ENCODE measurements at regions not wholly inside any gene's neighbourhood (a gene's known extent, or its start where the extent isn't known, plus 50 kb on each side); places are given as distances from the start of the nearest gene placed in this dataset.

DNA sequence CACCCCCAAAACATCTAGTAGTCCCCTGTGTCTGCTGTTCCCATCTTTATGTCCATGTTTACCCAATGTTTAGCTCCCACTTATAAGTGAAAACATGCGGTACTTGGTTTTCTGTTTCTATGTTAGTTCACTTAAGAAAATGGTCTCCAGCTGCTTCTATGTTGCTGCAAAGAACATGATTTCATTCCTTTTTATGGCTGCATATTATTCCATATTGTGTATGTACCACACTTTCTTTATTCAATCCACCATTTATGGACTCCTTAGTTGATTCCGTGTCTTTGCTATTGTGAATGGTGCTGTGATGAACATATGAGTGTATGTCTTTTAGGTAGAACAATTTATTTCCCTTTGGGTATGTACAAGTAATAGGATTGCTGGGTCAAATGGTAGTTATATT lies 51.2 kb downstream of the GRK7 start:
- H3K9me3 ChIP-seq, result no peaks in the 10 kb centered on the region
- H3K27me3 Mint-ChIP-seq, result peaks cover 0 to 12% of the 10 kb centered on the region in 2 donors
- no CpG with 5 or more reads among the region's 2 CpGs for WGBS (ENCODE audit: insufficient coverage)
- H3K27me3 ChIP-seq (replicated peaks in 1 of 2; ENCODE audit: control insufficient read depth in 2 of 2, extremely low read depth in 1 of 2, insufficient read depth in 2 of 2, low read length in 1 of 2), result peaks cover 0 to 3% of the 10 kb centered on the region in 2 experiments
- peaks cover 3 to 12% (median 4%) of the 10 kb centered on the region in 3 donors for H3K9me3 Mint-ChIP-seq
- CTCF ChIA-PET, result no interaction called here
- no peak overlapping the region for H3K27ac Mint-ChIP-seq
- no peak overlapping the region for H3K4me3 ChIP-seq (ENCODE audit: control insufficient read depth in 1 of 2, extremely low read depth in 1 of 2, low read length in 1 of 2)
- H3K4me3 Mint-ChIP-seq, result no peak overlapping the region
- no peaks in the 10 kb centered on the region for H3K36me3 ChIP-seq (ENCODE audit: control insufficient read depth in 2 of 2, extremely low read depth in 1 of 2, insufficient read depth in 1 of 2, low read length in 1 of 2)
- no peak for DNase-seq
- no peaks in the 10 kb centered on the region for H3K4me1 ChIP-seq (ENCODE audit: control insufficient read depth in 1 of 2, extremely low read depth in 1 of 2, insufficient read depth in 2 of 2, low read length in 2 of 2)
- no peak overlapping the region for H3K27ac ChIP-seq (ENCODE audit: low read length)
- POLR2A ChIA-PET, result no interaction called here
- no peaks in the 10 kb centered on the region for H3K4me1 Mint-ChIP-seq
- H3K36me3 Mint-ChIP-seq, result peaks cover 3% of the 10 kb centered on the region
- ATAC-seq (replicated peaks in 1 of 4), result no peak

DNA sequence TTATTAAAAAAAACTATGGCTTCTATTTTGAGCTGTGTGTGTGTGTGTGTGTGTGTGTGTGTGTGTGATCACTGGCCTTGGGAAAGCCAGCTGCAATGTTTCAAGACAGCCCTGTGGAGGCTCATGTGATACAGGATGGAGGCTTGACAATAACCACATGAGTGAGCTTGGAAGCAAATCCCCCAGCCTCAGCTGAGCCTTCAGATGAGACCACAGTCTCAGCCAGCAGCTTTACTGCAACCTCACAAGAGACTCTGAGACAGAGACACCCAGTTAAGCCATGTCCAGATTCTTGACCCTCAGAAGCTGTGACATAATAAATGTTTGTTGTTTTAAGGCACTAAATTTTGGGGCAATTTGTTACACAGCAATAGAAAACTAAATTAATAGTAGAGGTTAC lies 52.5 kb downstream of the GRK7 start:
- no peak overlapping the region for H3K4me3 ChIP-seq (ENCODE audit: control insufficient read depth in 1 of 2, extremely low read depth in 1 of 2, low read length in 1 of 2)
- H3K27me3 Mint-ChIP-seq, result peaks cover 7 to 12% of the 10 kb centered on the region in 2 donors
- no peaks in the 10 kb centered on the region for H3K9me3 ChIP-seq
- no peaks in the 10 kb centered on the region for H3K4me1 Mint-ChIP-seq
- no peaks in the 10 kb centered on the region for H3K36me3 ChIP-seq (ENCODE audit: control insufficient read depth in 2 of 2, extremely low read depth in 1 of 2, insufficient read depth in 1 of 2, low read length in 1 of 2)
- ChIA-PET POLR2A (no interaction called here), CTCF (no interaction called here)
- H3K9me3 Mint-ChIP-seq, result peaks cover 3 to 12% (median 4%) of the 10 kb centered on the region in 3 donors
- H3K27me3 ChIP-seq (replicated peaks in 1 of 2; ENCODE audit: control insufficient read depth in 2 of 2, extremely low read depth in 1 of 2, insufficient read depth in 2 of 2, low read length in 1 of 2), result peaks cover 0 to 3% of the 10 kb centered on the region in 2 experiments
- H3K4me3 Mint-ChIP-seq, result no peak overlapping the region
- no peak overlapping the region for H3K27ac Mint-ChIP-seq
- H3K36me3 Mint-ChIP-seq, result peaks cover 3% of the 10 kb centered on the region
- H3K27ac ChIP-seq (ENCODE audit: low read length), result no peak overlapping the region
- ATAC-seq (replicated peaks in 1 of 4), result no peak
- H3K4me1 ChIP-seq (ENCODE audit: control insufficient read depth in 1 of 2, extremely low read depth in 1 of 2, insufficient read depth in 2 of 2, low read length in 2 of 2), result no peaks in the 10 kb centered on the region
- DNase-seq, result no peak

DNA sequence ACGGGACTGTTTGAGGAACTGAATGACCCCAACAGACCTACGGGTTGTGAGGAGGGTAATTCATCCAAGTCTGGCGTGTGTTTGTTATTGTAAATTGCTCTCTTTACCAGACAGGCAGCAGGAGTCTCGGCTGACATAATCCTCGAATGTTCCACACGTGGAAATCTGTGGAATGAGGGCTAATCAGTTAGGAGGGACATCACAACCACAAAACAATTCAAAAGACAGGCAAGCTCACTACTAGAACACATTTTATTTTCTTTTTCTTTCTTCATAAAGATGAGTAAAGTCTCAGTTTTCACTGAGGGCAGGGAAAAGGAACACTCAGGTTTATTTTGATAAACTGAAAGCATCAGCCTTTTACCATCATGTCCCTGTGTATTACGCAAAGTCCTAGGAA lies 53.8 kb downstream of the GRK7 start:
- Mint-ChIP-seq H3K4me1 (no peaks in the 10 kb centered on the region), H3K27ac (no peak overlapping the region), H3K27me3 (peaks cover 7 to 12% of the 10 kb centered on the region in 2 donors), H3K4me3 (no peak overlapping the region), H3K9me3 (peaks cover 3 to 12% (median 4%) of the 10 kb centered on the region in 3 donors), H3K36me3 (peaks cover 3% of the 10 kb centered on the region)
- Histone ChIP-seq H3K27me3 (replicated peaks in 1 of 2; ENCODE audit: control insufficient read depth in 2 of 2, extremely low read depth in 1 of 2, insufficient read depth in 2 of 2, low read length in 1 of 2) (peaks cover 0 to 3% of the 10 kb centered on the region in 2 experiments), H3K36me3 (ENCODE audit: control insufficient read depth in 2 of 2, extremely low read depth in 1 of 2, insufficient read depth in 1 of 2, low read length in 1 of 2) (no peaks in the 10 kb centered on the region), H3K4me1 (ENCODE audit: control insufficient read depth in 1 of 2, extremely low read depth in 1 of 2, insufficient read depth in 2 of 2, low read length in 2 of 2) (no peaks in the 10 kb centered on the region), H3K4me3 (ENCODE audit: control insufficient read depth in 1 of 2, extremely low read depth in 1 of 2, low read length in 1 of 2) (no peak overlapping the region), H3K9me3 (no peaks in the 10 kb centered on the region), H3K27ac (ENCODE audit: low read length) (no peak overlapping the region)
- ChIA-PET CTCF (no interaction called here), POLR2A (interaction anchor here in 1 of 2 donors (0.7 kb wide), 1 partner anchor 226 kb away, joined by 3 read pairs; no protein-coding TSS in a partner anchor)
- ATAC-seq (replicated peaks in 1 of 4) (no peak), DNase-seq (no peak)
- 40% methylated on average over 1 of the region's 7 CpGs for WGBS (ENCODE audit: insufficient coverage)

- ChIA-PET CTCF (interaction anchor here in 1 of 2 donors (0.5 kb wide), 1 partner anchor 15 kb away, joined by 3 read pairs; no protein-coding TSS in a partner anchor), POLR2A (no interaction called here)
- no peaks in the 10 kb centered on the region for H3K4me1 ChIP-seq (ENCODE audit: control insufficient read depth in 1 of 2, extremely low read depth in 1 of 2, insufficient read depth in 2 of 2, low read length in 2 of 2)
- no peaks in the 10 kb centered on the region for H3K36me3 ChIP-seq (ENCODE audit: control insufficient read depth in 2 of 2, extremely low read depth in 1 of 2, insufficient read depth in 1 of 2, low read length in 1 of 2)
- H3K4me3 ChIP-seq (ENCODE audit: control insufficient read depth in 1 of 2, extremely low read depth in 1 of 2, low read length in 1 of 2), result no peak overlapping the region
- no peak overlapping the region for H3K27ac Mint-ChIP-seq
- H3K9me3 ChIP-seq, result no peaks in the 10 kb centered on the region
- DNase-seq (no peak), ATAC-seq (replicated peaks in 1 of 4) (no peak)
- WGBS (ENCODE audit: insufficient coverage), result no CpG with 5 or more reads among the region's 7 CpGs
- H3K27me3 ChIP-seq (replicated peaks in 1 of 2; ENCODE audit: control insufficient read depth in 2 of 2, extremely low read depth in 1 of 2, insufficient read depth in 2 of 2, low read length in 1 of 2), result peaks cover 0 to 7% of the 10 kb centered on the region in 2 experiments
- H3K9me3 Mint-ChIP-seq, result no peaks in the 10 kb centered on the region
- H3K27ac ChIP-seq (ENCODE audit: low read length), result no peak overlapping the region
- H3K27me3 Mint-ChIP-seq, result no peaks in the 10 kb centered on the region
- no peaks in the 10 kb centered on the region for H3K4me1 Mint-ChIP-seq
- H3K4me3 Mint-ChIP-seq, result no peak overlapping the region
- H3K36me3 Mint-ChIP-seq, result no peaks in the 10 kb centered on the region
These were observed 51.0 kb upstream of the ATP1B3 start for GRCh38 chr3:141825216-141826011.
